ENCODE measurements at regions not wholly inside any gene's neighbourhood (a gene's known extent, or its start where the extent isn't known, plus 50 kb on each side); places are given as distances from the start of the nearest gene placed in this dataset.

- no peak for TF ChIP-seq POLR2AphosphoS5 (IDR thresholded peaks at IDR 0.05; ENCODE audit: borderline replicate concordance, low read depth, low read length)
- no peak for TF ChIP-seq EZH2 (IDR thresholded peaks at IDR 0.05)
- no peak for TF ChIP-seq FOXP2 (optimal IDR thresholded peaks at IDR 0.05; ENCODE audit: control extremely low read depth, extremely low read length, insufficient read depth)
Observed at GRCh38 chr7:72462311-72462710, 50.2 kb upstream of the CALN1 start.

Measured in SK-N-MC (cell line).